Osteocyte (in vitro differentiated cells): ENCODE measurements at regions not wholly inside any gene's neighbourhood (a gene's known extent, or its start where the extent isn't known, plus 50 kb on each side); places are given as distances from the start of the nearest gene placed in this dataset.

ENCODE experiments used
- DNase-seq: peaks from one replicate; pipeline ENCODE4 v3.0.0; 2021; ENCODE audit warnings: mixed read lengths; ENCODE audit not compliant: unreplicated experiment; ENCODE audit errors: extremely low spot score
- H3K27ac Mint-ChIP-seq: one replicate; pipeline ENCODE4 v1.8.0; 2021; ENCODE audit warnings: mild to moderate bottlenecking, mixed read lengths; ENCODE audit not compliant: unreplicated experiment
- H3K27me3 Mint-ChIP-seq: one replicate; pipeline ENCODE4 v1.8.0; 2021; ENCODE audit warnings: mixed read lengths; ENCODE audit not compliant: unreplicated experiment
- H3K36me3 Mint-ChIP-seq: one replicate; pipeline ENCODE4 v1.8.0; 2021; ENCODE audit warnings: mixed read lengths; ENCODE audit not compliant: unreplicated experiment
- H3K4me1 Mint-ChIP-seq: one replicate; pipeline ENCODE4 v1.8.0; 2021; ENCODE audit warnings: mixed read lengths; ENCODE audit not compliant: unreplicated experiment
- H3K4me3 Mint-ChIP-seq: one replicate; pipeline ENCODE4 v1.8.0; 2021; ENCODE audit warnings: mild to moderate bottlenecking, moderate library complexity, mixed read lengths; ENCODE audit not compliant: unreplicated experiment
- H3K9me3 Mint-ChIP-seq: one replicate; pipeline ENCODE4 v1.8.0; 2021; ENCODE audit warnings: mixed read lengths; ENCODE audit not compliant: unreplicated experiment
- TF ChIP-seq, protein P1 (sequence below): fragments of 200-600 bp; sonication (generic); IDR thresholded peaks from 2 replicates; pipeline ENCODE4 v1.5.0; 2021; ENCODE audit warnings: antibody characterized with exemption, mild to moderate bottlenecking, moderate library complexity

GRCh38 chr5:166353580-166353979 is 1937.9 kb upstream of the WWC1 start:
- Mint-ChIP-seq H3K9me3 (peaks cover 9% of the 10 kb centered on the region), H3K4me3 (no peak overlapping the region), H3K4me1 (no peaks in the 10 kb centered on the region), H3K27me3 (no peaks in the 10 kb centered on the region), H3K27ac (no peak overlapping the region), H3K36me3 (no peaks in the 10 kb centered on the region)
- no peak for DNase-seq
- TF ChIP-seq, protein P1, sequence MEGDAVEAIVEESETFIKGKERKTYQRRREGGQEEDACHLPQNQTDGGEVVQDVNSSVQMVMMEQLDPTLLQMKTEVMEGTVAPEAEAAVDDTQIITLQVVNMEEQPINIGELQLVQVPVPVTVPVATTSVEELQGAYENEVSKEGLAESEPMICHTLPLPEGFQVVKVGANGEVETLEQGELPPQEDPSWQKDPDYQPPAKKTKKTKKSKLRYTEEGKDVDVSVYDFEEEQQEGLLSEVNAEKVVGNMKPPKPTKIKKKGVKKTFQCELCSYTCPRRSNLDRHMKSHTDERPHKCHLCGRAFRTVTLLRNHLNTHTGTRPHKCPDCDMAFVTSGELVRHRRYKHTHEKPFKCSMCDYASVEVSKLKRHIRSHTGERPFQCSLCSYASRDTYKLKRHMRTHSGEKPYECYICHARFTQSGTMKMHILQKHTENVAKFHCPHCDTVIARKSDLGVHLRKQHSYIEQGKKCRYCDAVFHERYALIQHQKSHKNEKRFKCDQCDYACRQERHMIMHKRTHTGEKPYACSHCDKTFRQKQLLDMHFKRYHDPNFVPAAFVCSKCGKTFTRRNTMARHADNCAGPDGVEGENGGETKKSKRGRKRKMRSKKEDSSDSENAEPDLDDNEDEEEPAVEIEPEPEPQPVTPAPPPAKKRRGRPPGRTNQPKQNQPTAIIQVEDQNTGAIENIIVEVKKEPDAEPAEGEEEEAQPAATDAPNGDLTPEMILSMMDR = no peak

DNA sequence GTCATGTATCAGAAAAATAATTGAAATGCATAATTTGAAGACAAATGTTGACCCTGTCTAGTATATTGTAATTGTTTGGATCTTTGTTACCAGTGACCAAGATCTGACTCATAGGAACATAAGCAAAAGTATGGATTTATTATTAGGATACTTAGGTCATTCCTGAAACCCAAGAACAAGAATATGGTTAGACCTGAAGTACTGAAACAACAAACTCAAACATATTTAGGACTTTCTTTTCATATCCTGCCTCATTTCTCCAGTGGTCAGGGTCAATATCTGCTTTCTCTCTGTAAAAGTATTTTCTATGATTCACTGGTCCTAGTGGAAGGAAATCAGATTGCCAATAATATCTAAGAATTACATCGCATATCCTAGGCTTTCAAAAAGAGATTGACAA is 1937.1 kb upstream of the WWC1 start:
- Mint-ChIP-seq H3K4me3 (no peak overlapping the region), H3K36me3 (no peaks in the 10 kb centered on the region), H3K27ac (no peak overlapping the region), H3K4me1 (no peaks in the 10 kb centered on the region), H3K9me3 (peaks cover 11% of the 10 kb centered on the region), H3K27me3 (no peaks in the 10 kb centered on the region)
- TF ChIP-seq, protein P1 = no peak
- no peak for DNase-seq

DNA sequence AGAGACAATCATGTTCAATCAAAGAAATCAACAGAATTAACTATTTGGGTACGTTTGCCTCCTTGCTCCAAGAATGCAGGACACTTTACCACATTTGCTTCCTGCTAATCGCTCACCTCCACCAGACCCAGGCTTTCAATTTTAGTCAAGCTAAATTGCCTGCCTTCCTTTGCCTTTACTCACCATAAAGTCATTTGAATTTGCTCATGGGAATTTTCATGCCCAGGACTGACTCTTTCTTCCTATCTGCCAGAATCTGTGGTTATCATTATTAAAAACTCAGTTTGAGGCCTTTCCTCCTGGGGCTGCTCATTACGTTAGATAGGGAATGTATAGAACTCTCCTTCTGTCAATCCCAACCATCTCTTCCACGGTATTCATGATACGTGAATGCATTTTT is 1935.3 kb upstream of the WWC1 start:
- no peaks in the 10 kb centered on the region for H3K36me3 Mint-ChIP-seq

GRCh38 chr5:166358127-166358830 is 1933.2 kb upstream of the WWC1 start:
- TF ChIP-seq, protein P1 = no peak
- no peak overlapping the region for H3K27ac Mint-ChIP-seq
- H3K27me3 Mint-ChIP-seq = no peaks in the 10 kb centered on the region
- H3K9me3 Mint-ChIP-seq = peaks cover 25% of the 10 kb centered on the region
- no peak overlapping the region for H3K4me3 Mint-ChIP-seq
- no peaks in the 10 kb centered on the region for H3K4me1 Mint-ChIP-seq
- no peaks in the 10 kb centered on the region for H3K36me3 Mint-ChIP-seq
- no peak for DNase-seq

More for the DNA sequence above, 1935.3 kb upstream of the WWC1 start:
- Mint-ChIP-seq H3K4me3 (no peak overlapping the region), H3K9me3 (peaks cover 14% of the 10 kb centered on the region), H3K27ac (no peak overlapping the region), H3K4me1 (no peaks in the 10 kb centered on the region), H3K27me3 (no peaks in the 10 kb centered on the region)
- no peak for DNase-seq
- TF ChIP-seq, protein P1 = no peak

GRCh38 chr5:166363087-166363760 is 1928.2 kb upstream of the WWC1 start:
- Mint-ChIP-seq H3K4me3 (no peak overlapping the region), H3K36me3 (no peaks in the 10 kb centered on the region), H3K27ac (no peak overlapping the region), H3K4me1 (no peaks in the 10 kb centered on the region), H3K9me3 (peaks cover 16% of the 10 kb centered on the region), H3K27me3 (no peaks in the 10 kb centered on the region)
- DNase-seq = no peak
- TF ChIP-seq, protein P1 = no peak
